ENCODE measurements at regions not wholly inside any gene's neighbourhood (a gene's known extent, or its start where the extent isn't known, plus 50 kb on each side); places are given as distances from the start of the nearest gene placed in this dataset.
"Not testable (repeated sequence)": the region's sequence is repeated elsewhere in the genome, so short reads cannot be mapped to it uniquely, and the experiment has no call there.

- no peak overlapping the region for H3K27ac ChIP-seq
- peaks cover 0 to 15% (median 3%) of the 10 kb centered on the region in 12 donors for H3K4me1 ChIP-seq
- TF ChIP-seq CTCF (IDR thresholded peaks at IDR 0.05) (no peak), POLR2A (IDR thresholded peaks at IDR 0.05) (no peak)
- no peaks in the 10 kb centered on the region for H3K36me3 ChIP-seq
- DNase-seq (no peak), ATAC-seq (no peak)
- WGBS, 4 donors = 96 to 97% (median 96%) methylated on average over 5 of the region's 5 CpGs
- intact Hi-C loops (cut with DNase I) = no loop called here
- peaks cover 0 to 4% (median 0%) of the 10 kb centered on the region in 12 donors for H3K9me3 ChIP-seq
- no peak overlapping the region for H3K4me3 ChIP-seq
- H3K27me3 ChIP-seq = no peaks in the 10 kb centered on the region
Measured at GRCh38 chr6:121730616-121731015, 295.2 kb downstream of the GJA1 start.

GRCh38 chr6:121731381-121731780 lies 295.9 kb downstream of the GJA1 start:
- ATAC-seq = no peak
- TF ChIP-seq POLR2A (IDR thresholded peaks at IDR 0.05) = no peak
- no peak for TF ChIP-seq CTCF (IDR thresholded peaks at IDR 0.05)

GRCh38 chr6:121732641-121733040 lies 297.2 kb downstream of the GJA1 start:
- no peak overlapping the region for H3K4me3 ChIP-seq
- WGBS, 4 donors = 31 to 76% (median 64%) methylated on average over 1 of the region's 1 CpG
- no peak for TF ChIP-seq POLR2A (IDR thresholded peaks at IDR 0.05)
- TF ChIP-seq CTCF (IDR thresholded peaks at IDR 0.05) = no peak
- intact Hi-C loops (cut with DNase I) = no loop called here
- peak overlapping the region in 2 of 12 donors; percentile 39 to 47 for H3K27ac ChIP-seq
- no peaks in the 10 kb centered on the region for H3K27me3 ChIP-seq
- ATAC-seq (no peak), DNase-seq (no peak)
- H3K4me1 ChIP-seq = peaks cover 0 to 10% (median 1%) of the 10 kb centered on the region in 12 donors
- no peaks in the 10 kb centered on the region for H3K36me3 ChIP-seq
- peaks cover 0 to 4% (median 0%) of the 10 kb centered on the region in 12 donors for H3K9me3 ChIP-seq

More at GRCh38 chr6:121731381-121731780, 295.9 kb downstream of the GJA1 start:
- intact Hi-C loops (cut with DNase I) = no loop called here
- Histone ChIP-seq H3K4me1 (peaks cover 0 to 13% (median 3%) of the 10 kb centered on the region in 12 donors), H3K27me3 (no peaks in the 10 kb centered on the region), H3K36me3 (no peaks in the 10 kb centered on the region), H3K4me3 (no peak overlapping the region), H3K9me3 (peaks cover 0 to 4% (median 0%) of the 10 kb centered on the region in 12 donors), H3K27ac (no peak overlapping the region)
- DNase-seq = no peak
- WGBS, 4 donors = 93 to 100% (median 96%) methylated on average over 1 of the region's 1 CpG

GRCh38 chr6:121733234-121733633 lies 297.8 kb downstream of the GJA1 start:
- H3K27ac ChIP-seq = peak overlapping the region in 3 of 12 donors; percentile 28 to 47 (median 39)
- no peak for ATAC-seq

GRCh38 chr6:121740188-121740587 lies 304.7 kb downstream of the GJA1 start:
- H3K4me3 ChIP-seq; H3K36me3 ChIP-seq; H3K27ac ChIP-seq; intact Hi-C loops (cut with DNase I); DNase-seq; H3K4me1 ChIP-seq; H3K9me3 ChIP-seq; H3K27me3 ChIP-seq; ATAC-seq: not testable (repeated sequence)
- WGBS, 4 donors = 89 to 92% (median 91%) methylated on average over 6 of the region's 6 CpGs

More at GRCh38 chr6:121733234-121733633, 297.8 kb downstream of the GJA1 start:
- Histone ChIP-seq H3K27me3 (no peaks in the 10 kb centered on the region), H3K36me3 (no peaks in the 10 kb centered on the region), H3K9me3 (peaks cover 0 to 4% (median 0%) of the 10 kb centered on the region in 12 donors), H3K4me1 (peaks cover 0 to 10% (median 1%) of the 10 kb centered on the region in 12 donors), H3K4me3 (no peak overlapping the region)
- no peak for DNase-seq
- TF ChIP-seq CTCF (IDR thresholded peaks at IDR 0.05) (no peak), POLR2A (IDR thresholded peaks at IDR 0.05) (no peak)
- intact Hi-C loops (cut with DNase I) = no loop called here

Data from heart left ventricle (tissue), 16 donors.